ENCODE measurements at regions not wholly inside any gene's neighbourhood (a gene's known extent, or its start where the extent isn't known, plus 50 kb on each side); places are given as distances from the start of the nearest gene placed in this dataset.

DNA sequence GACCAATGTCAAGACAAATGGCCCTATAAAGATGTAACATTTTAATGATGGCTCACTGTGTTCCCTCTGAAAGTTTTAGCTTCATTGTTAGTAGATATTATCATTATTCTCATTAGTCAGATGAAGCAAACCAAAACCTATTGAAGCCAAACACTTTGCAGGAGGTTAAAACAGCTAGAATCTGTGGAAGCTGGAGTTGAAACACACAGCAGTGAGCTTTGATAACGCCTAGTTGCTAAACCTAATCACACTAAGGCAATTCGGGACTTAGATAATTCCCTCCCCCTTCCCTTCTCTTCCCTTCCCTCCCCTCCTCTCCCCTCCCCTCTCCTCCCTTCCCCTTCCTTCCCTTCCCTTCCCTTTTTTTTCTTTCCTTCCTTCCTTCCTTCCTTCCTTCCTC, 165.7 kb downstream of the TRIB2 start:
- DNase-seq (ENCODE audit: low read depth, low spot score) (no peak), FAIRE-seq (no peak)
- Histone ChIP-seq H3K9me3 (ENCODE audit: control insufficient read depth, low read depth, low read length) (no peaks in the 10 kb centered on the region), H3K9ac (ENCODE audit: control insufficient read depth, extremely low read depth, insufficient read depth, low read length) (no peak overlapping the region), H3K79me2 (ENCODE audit: control insufficient read depth, insufficient read depth, low read length) (no peaks in the 10 kb centered on the region), H4K20me1 (ENCODE audit: control insufficient read depth, extremely low read depth, insufficient read depth, low read length) (no peaks in the 10 kb centered on the region), H2AFZ (ENCODE audit: control insufficient read depth, low read length) (no peak overlapping the region), H3K27ac (ENCODE audit: control insufficient read depth, insufficient read depth, low read length) (no peak overlapping the region), H3K36me3 (ENCODE audit: control insufficient read depth in 2 of 2, extremely low read depth in 1 of 2, insufficient read depth in 2 of 2, low read length in 2 of 2) (no peaks in the 10 kb centered on the region), H3K4me3 (ENCODE audit: control insufficient read depth in 2 of 3, extremely low read depth in 1 of 3, insufficient read depth in 2 of 3, low read depth in 1 of 3, low read length in 3 of 3) (no peak overlapping the region), H3K4me2 (ENCODE audit: control insufficient read depth, extremely low read depth, insufficient read depth, low read depth, low read length) (no peak overlapping the region), H3K4me1 (ENCODE audit: control insufficient read depth, extremely low read depth, insufficient read depth, low read length) (peaks cover 5% of the 10 kb centered on the region), H3K9me1 (ENCODE audit: control insufficient read depth, extremely low read depth, insufficient read depth, low read length) (no peaks in the 10 kb centered on the region), H3K27me3 (ENCODE audit: control insufficient read depth, extremely low read depth, insufficient read depth, low read length) (no peaks in the 10 kb centered on the region)
- no peak for TF ChIP-seq EZH2 (IDR thresholded peaks at IDR 0.05; ENCODE audit: low read length)
- TF ChIP-seq, protein P1, sequence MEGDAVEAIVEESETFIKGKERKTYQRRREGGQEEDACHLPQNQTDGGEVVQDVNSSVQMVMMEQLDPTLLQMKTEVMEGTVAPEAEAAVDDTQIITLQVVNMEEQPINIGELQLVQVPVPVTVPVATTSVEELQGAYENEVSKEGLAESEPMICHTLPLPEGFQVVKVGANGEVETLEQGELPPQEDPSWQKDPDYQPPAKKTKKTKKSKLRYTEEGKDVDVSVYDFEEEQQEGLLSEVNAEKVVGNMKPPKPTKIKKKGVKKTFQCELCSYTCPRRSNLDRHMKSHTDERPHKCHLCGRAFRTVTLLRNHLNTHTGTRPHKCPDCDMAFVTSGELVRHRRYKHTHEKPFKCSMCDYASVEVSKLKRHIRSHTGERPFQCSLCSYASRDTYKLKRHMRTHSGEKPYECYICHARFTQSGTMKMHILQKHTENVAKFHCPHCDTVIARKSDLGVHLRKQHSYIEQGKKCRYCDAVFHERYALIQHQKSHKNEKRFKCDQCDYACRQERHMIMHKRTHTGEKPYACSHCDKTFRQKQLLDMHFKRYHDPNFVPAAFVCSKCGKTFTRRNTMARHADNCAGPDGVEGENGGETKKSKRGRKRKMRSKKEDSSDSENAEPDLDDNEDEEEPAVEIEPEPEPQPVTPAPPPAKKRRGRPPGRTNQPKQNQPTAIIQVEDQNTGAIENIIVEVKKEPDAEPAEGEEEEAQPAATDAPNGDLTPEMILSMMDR (optimal IDR thresholded peaks at IDR 0.05 in 1 of 3, IDR thresholded peaks at IDR 0.05 in 1 of 3, conservative IDR thresholded peaks at IDR 0.05 in 1 of 3; ENCODE audit: extremely low read depth in 1 of 3, insufficient read depth in 2 of 3, low read length in 3 of 3), result no peak
- dilution Hi-C loops (cut with MboI; ENCODE audit: extremely low pct_ligation_motif_present, low sequenced_read_pairs), result no loop called here

DNA sequence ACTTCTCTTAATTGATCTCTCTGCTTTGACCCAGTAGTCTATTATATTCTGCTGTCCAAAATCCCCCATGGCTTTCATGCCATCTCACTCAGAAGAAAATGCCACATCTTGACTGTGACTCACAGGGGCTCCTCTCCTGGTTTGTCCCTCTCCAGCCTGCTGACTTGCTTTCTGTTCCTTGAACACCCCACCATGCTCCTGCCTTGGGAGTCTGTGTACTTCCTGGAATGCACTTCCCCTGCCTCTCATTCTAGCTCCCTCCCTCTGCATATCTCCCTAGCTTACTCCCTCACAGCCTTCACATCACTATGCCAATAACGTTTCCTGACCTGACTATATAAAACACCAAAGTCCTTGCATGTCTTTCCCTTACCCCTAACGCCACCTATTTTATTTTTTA, 167.2 kb downstream of the TRIB2 start:
- H3K9ac ChIP-seq (ENCODE audit: control insufficient read depth, extremely low read depth, insufficient read depth, low read length), result no peak overlapping the region
- no peak overlapping the region for H3K27ac ChIP-seq (ENCODE audit: control insufficient read depth, insufficient read depth, low read length)
- no peak for TF ChIP-seq EZH2 (IDR thresholded peaks at IDR 0.05; ENCODE audit: low read length)
- TF ChIP-seq, protein P1 (optimal IDR thresholded peaks at IDR 0.05 in 1 of 3, IDR thresholded peaks at IDR 0.05 in 1 of 3, conservative IDR thresholded peaks at IDR 0.05 in 1 of 3; ENCODE audit: extremely low read depth in 1 of 3, insufficient read depth in 2 of 3, low read length in 3 of 3), result no peak
- peaks cover 5% of the 10 kb centered on the region for H3K4me1 ChIP-seq (ENCODE audit: control insufficient read depth, extremely low read depth, insufficient read depth, low read length)
- no peaks in the 10 kb centered on the region for H3K79me2 ChIP-seq (ENCODE audit: control insufficient read depth, insufficient read depth, low read length)
- H3K4me2 ChIP-seq (ENCODE audit: control insufficient read depth, extremely low read depth, insufficient read depth, low read depth, low read length), result no peak overlapping the region
- H2AFZ ChIP-seq (ENCODE audit: control insufficient read depth, low read length), result no peak overlapping the region
- no peaks in the 10 kb centered on the region for H3K9me1 ChIP-seq (ENCODE audit: control insufficient read depth, extremely low read depth, insufficient read depth, low read length)
- H3K4me3 ChIP-seq (ENCODE audit: control insufficient read depth in 2 of 3, extremely low read depth in 1 of 3, insufficient read depth in 2 of 3, low read depth in 1 of 3, low read length in 3 of 3), result no peak overlapping the region
- FAIRE-seq, result no peak
- no peaks in the 10 kb centered on the region for H3K36me3 ChIP-seq (ENCODE audit: control insufficient read depth in 2 of 2, extremely low read depth in 1 of 2, insufficient read depth in 2 of 2, low read length in 2 of 2)
- dilution Hi-C loops (cut with MboI; ENCODE audit: extremely low pct_ligation_motif_present, low sequenced_read_pairs), result no loop called here
- no peak for DNase-seq (ENCODE audit: low read depth, low spot score)
- H4K20me1 ChIP-seq (ENCODE audit: control insufficient read depth, extremely low read depth, insufficient read depth, low read length), result no peaks in the 10 kb centered on the region
- no peaks in the 10 kb centered on the region for H3K27me3 ChIP-seq (ENCODE audit: control insufficient read depth, extremely low read depth, insufficient read depth, low read length)
- H3K9me3 ChIP-seq (ENCODE audit: control insufficient read depth, low read depth, low read length), result no peaks in the 10 kb centered on the region
